HL-60 (cell line): ENCODE measurements at regions not wholly inside any gene's neighbourhood (a gene's known extent, or its start where the extent isn't known, plus 50 kb on each side); places are given as distances from the start of the nearest gene placed in this dataset.

Source experiments
- CTCF ChIP-seq: IDR thresholded peaks from one replicate; pipeline ENCODE4 v1.5.1; 2011; ENCODE audit warnings: low read length, control low read depth, inconsistent platforms; ENCODE audit not compliant: insufficient read depth
- POLR2AphosphoS5 ChIP-seq: IDR thresholded peaks from 2 replicates; pipeline ENCODE4 v1.6.1; 2012; ENCODE audit warnings: low read depth
- SPI1 ChIP-seq: IDR thresholded peaks from 2 replicates; pipeline ENCODE4 v1.6.1; 2012; ENCODE audit warnings: low read depth, mild to moderate bottlenecking, borderline replicate concordance
- TF ChIP-seq, protein P1 (sequence below): IDR thresholded peaks from 2 replicates; pipeline ENCODE4 v1.6.1; 2012; ENCODE audit warnings: low read depth; ENCODE audit not compliant: insufficient replicate concordance

DNA sequence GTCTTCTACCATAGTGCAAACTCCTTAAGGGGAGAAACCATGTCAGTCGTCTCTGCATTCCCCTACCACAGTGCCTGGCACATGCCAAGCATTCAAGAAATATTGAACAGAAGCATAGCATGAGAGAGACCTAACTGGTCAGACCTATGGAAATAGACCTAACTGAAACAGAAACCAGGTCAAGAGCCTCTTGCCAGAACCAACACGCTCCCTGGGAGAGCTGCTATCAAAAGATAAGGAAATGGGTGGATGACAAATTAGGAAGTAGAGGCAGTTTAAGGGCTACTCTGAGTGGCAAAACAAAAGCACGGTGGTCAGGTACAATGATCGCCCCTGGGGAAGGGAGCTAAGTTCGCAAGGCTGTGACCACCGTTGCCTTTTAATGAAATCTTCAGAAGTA is 66.0 kb upstream of the SMIM15 start:
- TF ChIP-seq, protein P1, sequence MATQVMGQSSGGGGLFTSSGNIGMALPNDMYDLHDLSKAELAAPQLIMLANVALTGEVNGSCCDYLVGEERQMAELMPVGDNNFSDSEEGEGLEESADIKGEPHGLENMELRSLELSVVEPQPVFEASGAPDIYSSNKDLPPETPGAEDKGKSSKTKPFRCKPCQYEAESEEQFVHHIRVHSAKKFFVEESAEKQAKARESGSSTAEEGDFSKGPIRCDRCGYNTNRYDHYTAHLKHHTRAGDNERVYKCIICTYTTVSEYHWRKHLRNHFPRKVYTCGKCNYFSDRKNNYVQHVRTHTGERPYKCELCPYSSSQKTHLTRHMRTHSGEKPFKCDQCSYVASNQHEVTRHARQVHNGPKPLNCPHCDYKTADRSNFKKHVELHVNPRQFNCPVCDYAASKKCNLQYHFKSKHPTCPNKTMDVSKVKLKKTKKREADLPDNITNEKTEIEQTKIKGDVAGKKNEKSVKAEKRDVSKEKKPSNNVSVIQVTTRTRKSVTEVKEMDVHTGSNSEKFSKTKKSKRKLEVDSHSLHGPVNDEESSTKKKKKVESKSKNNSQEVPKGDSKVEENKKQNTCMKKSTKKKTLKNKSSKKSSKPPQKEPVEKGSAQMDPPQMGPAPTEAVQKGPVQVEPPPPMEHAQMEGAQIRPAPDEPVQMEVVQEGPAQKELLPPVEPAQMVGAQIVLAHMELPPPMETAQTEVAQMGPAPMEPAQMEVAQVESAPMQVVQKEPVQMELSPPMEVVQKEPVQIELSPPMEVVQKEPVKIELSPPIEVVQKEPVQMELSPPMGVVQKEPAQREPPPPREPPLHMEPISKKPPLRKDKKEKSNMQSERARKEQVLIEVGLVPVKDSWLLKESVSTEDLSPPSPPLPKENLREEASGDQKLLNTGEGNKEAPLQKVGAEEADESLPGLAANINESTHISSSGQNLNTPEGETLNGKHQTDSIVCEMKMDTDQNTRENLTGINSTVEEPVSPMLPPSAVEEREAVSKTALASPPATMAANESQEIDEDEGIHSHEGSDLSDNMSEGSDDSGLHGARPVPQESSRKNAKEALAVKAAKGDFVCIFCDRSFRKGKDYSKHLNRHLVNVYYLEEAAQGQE, result no peak
- TF ChIP-seq CTCF (no peak), POLR2AphosphoS5 (no peak), SPI1 (no peak)
